GM19452 (cell line): ENCODE measurements at regions not wholly inside any gene's neighbourhood (a gene's known extent, or its start where the extent isn't known, plus 50 kb on each side); places are given as distances from the start of the nearest gene placed in this dataset.

Experiments
- ATAC-seq: cut with Tn5 transposase; IDR thresholded peaks from one replicate; pipeline ENCODE4 v1.9.1; 2021; ENCODE audit not compliant: unreplicated experiment

DNA sequence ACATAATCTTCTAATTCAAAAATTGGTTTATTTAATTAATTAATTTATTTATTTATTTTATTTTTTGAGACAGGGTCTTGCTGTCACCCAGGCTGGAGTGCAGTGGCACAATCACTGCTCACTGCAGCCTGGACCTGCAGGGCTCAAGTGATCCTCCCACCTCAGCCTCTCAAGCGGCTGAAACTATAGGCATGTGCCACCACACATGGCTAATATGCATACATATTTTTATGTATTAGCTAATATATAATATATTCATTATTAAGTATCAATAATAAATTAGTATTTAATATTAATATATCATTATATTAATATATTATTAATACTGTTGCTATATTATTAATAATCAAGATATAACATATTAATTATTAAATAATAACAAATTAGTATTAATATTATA lies 406.7 kb downstream of the GPATCH2 start:
- ATAC-seq: no peak

DNA sequence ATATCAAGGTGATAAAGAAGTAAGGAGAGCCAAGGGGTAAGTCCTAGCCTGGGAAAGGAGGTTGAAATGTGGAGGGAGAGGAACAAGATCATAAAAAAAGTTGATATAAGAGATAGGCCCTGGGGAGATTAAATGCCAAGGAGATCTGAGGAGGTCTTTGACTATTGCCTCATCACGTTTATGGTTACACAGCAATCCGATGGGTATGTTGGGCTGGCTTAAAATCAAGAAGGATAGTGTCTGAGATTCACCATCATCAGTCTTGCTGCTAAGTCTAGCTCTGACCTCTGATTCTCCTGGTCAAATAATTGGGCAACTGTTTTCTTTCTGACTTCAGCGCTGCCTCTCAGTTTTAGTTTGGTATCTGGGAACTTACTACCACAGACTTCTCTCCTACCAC lies 416.3 kb downstream of the GPATCH2 start:
- no peak for ATAC-seq

DNA sequence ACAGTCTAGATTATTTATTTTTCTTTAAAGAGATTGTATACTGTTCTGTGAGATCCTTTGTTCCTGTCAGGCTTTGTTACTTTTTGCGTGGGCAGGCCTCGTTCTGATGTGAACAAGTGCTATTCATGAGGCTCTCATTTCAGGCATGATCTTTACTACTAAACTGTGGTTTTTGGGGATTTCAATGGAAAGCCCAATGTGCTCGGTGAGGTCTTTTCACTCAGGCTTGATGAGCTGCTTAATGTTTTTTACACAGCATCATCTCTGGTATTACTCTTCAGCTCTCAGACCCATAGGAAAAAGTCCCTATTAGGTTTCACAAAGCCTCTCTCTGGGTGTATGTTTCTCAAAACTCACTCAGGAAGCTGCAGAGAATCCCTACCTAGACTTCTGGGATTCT lies 419.4 kb downstream of the GPATCH2 start:
- ATAC-seq: no peak

DNA sequence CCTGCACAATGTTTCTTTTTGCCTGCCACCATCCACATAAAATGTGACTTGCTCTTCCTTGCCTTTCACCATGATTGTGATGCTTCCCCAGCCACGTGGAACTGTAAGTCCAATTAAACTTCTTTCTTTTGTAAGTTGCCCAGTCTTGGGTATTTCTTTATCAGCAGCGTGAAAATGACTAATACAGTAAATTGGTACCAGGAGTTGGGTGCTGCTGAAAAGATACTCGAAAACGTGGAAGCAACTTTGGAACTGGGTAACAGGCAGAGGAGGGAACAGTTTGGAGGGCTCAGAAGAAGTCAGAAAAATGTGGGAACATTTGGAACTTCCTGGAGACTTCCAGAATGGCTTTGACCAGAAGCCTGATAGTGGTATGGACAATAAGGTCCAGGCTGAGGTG lies 425.3 kb downstream of the GPATCH2 start:
- ATAC-seq: no peak

DNA sequence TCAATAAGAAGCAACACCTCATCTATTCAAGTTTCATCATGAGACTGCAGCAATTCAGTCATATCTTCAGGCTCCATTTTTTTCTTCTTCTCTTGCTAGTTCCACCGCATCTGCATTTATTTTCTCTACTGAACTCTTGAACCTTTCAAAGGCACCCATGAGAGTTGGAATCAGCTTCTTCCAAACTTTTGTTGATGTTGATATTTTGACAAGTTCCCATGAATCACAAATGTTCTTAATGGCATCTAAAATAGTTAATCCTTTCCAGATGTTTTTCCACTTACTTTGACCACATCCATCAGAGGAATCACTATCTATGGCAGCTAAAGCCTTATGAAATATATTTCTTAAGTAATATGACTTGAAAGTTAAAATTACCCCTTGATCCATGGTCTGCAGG lies 434.3 kb downstream of the GPATCH2 start:
- ATAC-seq: no peak

DNA sequence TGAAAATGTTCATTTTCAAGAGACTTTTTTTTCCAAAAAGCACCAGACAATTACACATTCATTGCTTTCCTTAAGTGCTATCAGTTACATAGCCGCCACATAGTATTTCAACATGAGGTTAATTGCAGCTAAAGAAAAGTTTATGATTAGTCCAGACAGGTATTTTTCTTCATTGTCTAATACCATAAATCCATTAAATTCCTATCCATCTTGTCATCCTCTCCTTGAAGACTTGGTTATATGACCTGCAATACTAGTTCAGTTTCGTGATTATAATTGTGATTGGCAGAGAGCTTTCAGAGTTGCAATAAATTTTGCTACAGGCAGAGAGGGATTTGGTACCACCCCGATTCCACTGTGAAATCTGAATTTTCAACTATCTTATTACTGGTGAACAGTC lies 437.7 kb downstream of the GPATCH2 start:
- ATAC-seq: no peak

DNA sequence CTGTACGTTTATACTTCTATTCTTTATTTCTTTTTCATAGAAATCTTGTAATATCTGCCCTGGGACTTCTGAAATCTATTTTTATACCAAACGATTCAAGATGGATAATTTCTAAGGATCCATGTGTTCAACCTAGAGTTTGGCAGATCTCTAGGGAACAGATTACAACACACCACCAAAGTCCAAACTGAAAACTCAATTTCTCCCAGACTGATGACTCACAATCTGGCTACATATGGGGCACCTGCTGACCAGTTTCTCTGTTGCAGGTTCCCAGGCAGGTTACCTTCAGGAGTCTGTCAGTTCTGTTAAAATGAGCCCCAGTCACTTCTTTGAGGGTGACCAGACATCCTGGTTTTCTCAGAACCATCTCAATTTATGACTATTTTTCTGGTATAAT lies 439.4 kb downstream of the GPATCH2 start:
- no peak for ATAC-seq

DNA sequence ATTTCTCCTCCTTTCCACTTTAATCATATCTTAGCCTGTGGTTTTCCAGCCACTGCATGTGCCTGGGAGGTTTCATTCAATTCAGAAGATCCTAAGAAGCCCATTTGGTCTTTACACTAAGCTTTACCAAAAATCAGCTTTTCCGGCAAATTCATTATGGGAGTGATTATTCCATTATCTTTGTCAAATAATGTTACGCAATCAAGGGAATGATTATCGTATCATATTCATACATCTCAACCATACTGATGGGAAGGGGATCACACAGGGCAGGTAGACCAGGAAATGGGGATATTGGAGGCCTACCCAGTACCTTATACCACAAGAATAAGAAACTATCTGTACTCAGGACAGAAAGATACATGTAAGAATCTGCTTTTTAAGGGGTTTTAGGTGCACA lies 440.5 kb downstream of the GPATCH2 start:
- ATAC-seq: no peak

DNA sequence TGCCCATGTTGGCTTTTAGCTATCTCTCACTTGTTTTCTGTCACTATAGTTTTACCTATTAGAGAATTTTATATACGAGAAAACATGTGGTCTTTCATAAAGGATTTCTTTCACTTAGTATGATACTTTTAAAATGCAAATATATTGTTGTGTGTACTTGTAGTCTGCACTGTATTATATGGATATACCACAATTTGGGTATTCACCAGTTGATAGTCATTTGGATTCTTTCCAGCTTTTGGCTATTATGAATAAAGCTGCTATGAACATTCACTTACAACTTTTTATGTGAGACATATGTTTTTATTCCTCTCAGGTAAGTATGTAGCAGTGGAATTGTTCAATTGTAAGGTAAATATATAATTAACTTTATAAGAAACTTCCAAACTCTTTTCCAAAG lies 441.5 kb downstream of the GPATCH2 start:
- ATAC-seq: no peak

DNA sequence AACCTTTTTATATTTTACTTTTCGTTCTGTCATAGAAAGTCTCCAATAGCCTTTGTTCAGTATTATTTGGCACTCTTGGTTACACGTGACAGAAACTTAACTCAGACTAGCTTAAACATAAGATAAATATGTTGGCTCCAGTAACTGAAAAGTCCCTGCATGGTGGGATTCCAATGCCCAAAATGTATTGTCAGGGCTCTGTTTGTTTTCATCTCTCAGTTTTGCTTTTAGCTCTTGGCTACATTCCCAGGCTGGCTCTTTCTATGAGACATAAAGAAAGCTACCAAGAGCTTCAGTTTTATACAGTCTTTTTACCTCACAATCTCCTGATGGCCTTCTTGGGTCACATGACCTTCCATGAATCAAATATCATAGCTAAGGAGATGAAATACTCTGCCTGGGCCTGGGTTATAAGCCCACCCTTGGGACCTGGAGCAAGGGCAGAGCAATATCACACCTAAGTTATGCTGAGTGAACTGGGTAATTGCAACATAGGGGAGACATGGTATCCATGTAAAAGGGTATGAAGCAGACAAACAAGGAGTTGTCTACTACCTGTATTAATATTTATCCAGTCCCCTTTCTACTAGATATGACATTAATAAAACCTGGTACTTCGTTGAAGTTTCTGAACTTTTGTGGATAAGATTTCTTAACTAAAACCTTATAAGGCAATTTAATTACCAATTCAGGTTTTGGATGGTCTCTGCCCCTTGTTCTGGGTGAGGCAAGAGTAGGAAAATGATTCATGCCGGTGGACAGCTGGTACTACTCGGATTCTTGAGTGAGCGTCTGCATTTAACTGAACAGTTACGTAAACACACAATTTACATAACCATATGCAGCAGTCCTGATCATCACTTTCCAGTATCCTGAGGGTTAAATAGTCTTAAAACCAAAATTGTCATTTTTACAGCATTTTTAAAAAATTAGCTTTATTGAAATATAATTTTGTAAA lies 442.3 kb downstream of the GPATCH2 start:
- no peak for ATAC-seq

DNA sequence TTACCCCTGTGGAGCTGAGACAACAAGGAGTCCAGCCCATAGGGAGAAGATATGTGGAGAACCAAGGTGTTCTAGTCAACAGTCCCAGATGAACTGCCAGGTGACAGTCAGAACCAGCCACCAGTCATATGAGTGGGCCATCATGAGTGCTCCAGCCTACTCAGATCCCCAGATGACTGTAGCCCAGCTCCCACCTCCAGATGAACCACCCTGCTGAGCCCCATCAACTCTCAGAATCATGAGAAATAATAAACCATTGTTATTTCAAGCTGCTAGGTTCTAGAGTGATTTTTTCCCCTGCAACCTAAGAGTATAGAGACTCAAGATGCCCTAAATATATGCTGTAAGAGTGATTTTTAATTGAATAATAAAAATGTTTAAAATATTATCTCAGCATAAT lies 444.2 kb downstream of the GPATCH2 start:
- no peak for ATAC-seq

DNA sequence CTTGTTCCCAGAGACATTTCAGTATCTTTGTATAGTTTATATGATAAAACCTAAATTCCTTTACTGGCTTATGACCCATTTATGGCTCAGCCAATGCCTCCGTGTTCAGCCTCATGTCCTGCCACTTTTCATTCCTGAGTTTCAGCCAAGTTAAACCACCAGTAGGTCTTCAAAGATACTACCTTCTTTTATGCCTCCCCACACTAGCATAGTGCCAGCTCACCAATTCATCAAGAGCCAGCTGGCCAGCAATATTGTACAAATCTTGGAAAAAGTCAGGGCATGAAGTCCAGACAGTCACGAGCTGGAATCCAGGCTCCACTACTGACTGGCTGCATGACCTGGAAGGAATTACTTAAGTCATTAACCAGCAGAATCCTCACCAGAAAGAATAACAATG lies 446.0 kb downstream of the GPATCH2 start:
- no peak for ATAC-seq

DNA sequence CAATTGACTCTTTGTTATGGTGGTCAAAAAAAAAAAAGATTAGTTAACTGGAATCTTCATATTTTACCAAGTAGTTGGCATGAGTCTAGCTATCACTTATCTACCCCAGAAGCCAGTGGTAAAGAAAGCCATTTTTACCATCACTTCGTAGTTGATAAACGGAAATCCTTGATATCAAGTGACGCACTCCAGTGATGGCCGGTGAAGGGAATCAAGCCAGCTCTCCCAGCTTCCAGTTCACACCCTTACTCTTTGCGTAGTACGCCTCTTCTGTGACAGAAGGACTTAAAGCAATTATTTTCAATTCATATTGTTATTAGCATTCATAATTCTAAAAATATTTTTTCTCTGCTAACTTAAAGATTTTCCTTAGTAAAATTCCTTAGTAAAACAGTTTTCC lies 447.9 kb downstream of the GPATCH2 start:
- no peak for ATAC-seq

DNA sequence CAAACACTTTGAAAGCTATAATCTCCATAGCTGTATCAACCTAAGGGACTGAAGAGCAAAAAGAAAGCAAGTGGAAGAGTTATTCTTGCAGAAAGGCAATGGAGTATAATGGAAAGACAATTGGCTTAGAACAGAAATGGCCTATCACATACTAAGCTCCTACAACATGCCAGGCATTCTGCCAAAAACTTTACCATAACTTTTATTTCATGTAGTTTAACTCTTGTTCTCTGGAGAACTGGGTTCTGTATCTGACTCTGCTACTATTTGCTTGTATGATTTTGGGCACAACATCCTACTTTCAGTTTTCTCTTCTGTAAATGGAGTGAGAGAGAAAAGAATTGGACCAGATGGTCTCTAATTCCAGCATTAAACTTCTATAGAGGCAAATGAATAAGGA lies 449.1 kb downstream of the GPATCH2 start:
- no peak for ATAC-seq

DNA sequence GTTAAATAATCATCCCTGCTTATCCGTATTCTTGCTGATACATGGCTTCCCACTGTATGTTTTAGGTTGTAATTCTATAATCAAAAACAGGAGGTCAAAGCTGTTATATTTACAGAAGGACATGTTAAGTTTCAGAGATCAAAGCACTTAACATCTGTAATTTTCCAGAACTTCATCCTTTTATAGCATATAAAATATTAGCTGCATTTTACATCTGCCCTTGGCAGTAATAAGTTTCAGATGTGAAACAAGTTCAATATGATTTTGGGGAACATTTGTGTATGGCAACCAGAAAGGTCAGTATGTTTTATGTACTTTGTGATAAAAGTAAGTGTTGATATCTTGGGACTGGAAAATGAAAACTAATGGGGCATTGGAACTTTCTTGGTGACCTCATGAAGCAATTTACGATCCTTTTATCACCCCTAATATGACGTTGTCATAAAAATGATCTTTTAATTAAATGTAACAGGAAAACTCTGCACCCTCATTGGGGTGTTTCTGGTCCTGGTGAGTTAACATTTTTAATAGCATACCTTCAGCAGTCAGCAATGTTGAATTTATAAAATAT lies 449.6 kb downstream of the GPATCH2 start:
- no peak for ATAC-seq

DNA sequence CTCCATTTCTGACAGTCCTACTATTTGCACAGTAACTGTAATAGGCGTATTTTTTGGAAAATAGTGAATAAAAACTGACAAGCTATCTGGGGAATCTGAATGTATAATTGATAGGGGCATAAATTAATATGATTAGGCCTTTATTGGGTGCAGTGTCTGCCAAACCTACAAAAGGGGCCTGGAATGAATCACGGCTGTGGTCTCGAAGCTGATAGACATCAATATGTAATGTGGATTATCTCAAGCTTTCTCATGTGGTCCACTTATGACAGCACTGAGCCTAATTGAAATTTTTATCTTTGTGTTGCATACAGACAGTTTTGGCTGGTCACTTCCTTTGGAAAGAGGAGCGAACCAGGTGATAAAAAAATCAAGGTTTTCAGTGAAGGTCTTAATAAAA lies 450.4 kb downstream of the GPATCH2 start:
- ATAC-seq: no peak

DNA sequence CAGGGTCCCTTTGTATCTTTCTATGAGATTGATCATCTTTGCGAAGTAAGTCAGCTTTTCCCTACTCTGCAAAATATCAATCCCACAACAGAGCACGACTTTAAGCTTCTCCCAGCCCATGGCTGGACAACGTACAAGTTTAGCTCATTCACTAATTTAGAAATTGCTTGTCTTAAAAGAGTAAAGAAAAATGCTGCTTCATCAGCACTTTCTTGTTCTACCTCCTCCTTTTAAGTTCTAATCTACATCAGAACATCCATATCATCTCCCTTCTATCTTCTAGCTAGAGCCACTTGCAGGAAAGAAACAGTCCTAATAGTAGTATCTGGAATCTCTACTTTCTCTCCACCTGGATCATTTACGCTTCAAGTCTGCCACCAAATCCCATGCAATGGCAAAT lies 441.2 kb upstream of the ESRRG start:
- ATAC-seq: no peak

DNA sequence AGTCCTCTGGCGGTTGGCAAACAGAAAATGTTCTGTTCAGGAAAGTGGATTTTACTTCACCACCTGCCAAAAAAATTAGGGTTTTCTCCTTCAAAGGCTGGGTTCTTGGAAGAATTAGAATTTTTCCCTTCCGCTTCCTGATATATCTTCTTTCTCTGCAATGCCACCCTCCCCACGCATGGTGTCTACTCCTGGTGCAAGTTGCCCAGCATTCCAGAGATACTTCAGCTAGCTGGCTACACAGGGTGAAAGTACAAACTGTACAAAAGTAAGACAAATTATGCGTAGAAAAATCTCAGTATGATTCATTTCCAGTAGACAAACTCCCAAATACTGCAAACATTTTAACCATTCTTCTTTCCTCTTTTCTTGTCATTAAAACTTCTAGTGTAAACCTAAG lies 430.1 kb upstream of the ESRRG start:
- no peak for ATAC-seq

DNA sequence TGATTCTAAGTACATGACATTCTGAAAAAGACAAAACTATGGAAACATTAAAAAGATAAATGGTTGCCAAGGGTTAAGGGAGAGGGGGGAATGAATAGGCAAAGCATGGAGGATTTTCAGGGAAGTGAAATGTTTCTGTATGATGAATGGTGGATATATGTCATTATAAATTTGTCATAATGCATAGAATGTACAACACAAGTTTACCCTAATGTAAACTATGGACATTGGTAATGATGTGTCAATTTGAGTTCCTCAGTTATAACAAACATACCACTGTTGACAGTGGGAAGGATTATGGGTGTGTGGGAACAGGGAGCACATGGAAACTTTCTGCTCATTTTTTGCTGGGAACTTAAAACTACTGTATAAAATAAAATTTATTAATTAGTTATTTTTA lies 427.1 kb upstream of the ESRRG start:
- ATAC-seq: no peak

DNA sequence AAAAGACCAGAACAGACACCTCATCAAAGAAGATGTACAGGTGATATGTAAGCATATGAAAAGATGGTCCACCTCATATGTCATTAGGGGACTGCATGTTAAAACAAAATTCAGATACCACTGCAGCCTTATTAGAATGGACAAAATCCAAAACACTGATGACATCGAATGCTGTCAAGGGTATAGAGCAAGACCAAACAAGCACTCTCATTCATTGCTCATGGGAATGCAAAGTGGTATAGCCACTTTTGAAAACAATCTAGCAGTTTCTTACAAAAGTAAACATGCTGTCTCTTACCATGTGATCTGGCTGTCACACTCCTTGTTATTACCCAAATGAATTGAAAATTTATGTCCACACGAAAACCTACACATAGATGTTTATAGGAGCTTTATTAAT lies 426.6 kb upstream of the ESRRG start:
- no peak for ATAC-seq

DNA sequence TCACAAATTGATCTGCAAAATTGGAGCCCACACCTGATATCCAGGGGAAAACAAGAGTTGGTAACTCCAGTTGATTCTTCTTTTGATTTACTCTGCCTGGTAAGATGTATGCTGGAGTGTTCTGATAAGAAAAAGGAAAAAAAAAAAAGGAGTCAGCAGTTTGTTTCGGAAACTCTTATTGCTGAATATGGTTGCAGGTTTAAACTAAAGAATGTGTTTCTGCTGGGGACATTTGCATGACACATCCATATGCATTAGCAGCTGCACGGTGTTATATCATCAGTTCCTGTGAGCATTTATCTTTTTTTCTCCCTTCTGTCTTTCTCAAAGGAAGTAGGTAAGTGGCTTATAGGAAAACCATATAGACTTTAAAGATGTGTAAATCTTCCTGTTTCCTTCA lies 418.5 kb upstream of the ESRRG start:
- ATAC-seq: no peak

DNA sequence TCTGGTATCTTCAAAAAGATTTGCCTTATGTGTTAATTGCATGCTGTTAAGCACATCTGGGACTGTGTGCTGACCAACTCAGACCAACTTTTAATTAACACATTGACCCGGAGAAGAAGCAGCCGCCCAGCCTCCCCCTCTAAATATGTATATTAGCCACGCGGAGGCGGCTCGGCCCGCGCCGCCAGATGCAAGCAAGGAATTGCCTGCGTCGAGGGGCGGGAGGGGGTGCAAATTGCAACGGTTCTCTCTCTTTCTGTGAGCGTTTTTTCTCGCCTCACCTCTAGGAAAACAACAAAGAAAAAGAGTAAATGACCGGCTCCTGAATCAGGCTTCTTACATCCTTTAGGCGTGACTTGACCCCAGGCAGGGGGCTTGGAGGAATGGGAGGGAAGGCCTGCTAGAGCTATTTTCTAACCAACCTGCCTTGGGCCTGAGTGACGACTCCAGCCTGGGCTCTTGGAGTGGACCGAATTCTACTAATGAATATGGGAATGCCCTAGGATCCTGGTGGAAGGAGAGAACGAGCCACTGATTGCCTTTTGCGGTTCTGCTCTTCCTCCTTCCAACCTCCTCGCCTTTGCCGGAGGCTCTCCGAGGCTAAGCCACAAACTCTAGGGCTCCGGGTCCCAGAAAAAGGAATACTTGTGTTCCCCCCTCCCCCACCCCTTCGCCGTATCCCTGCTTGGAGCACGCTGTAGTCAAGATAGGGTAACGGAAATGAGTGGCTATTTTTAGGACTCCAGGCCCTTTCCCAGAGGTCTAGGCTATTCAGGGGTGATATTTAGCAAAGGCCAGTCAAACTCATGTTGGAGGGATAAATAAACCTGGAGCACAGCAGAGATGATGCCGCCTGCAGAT lies 417.0 kb upstream of the ESRRG start:
- no peak for ATAC-seq
